Neural progenitor cell (in vitro differentiated cells): ENCODE measurements at regions not wholly inside any gene's neighbourhood (a gene's known extent, or its start where the extent isn't known, plus 50 kb on each side); places are given as distances from the start of the nearest gene placed in this dataset.

ENCODE experiments used
- EZH2 ChIP-seq: fragments of 200-600 bp; sonication (generic); IDR thresholded peaks from 2 replicates; pipeline ENCODE4 v1.6.1; 2017; ENCODE audit warnings: antibody characterized with exemption, mild to moderate bottlenecking, moderate library complexity
- EZH2phosphoT487 ChIP-seq: fragments of 200-600 bp; sonication (generic); IDR thresholded peaks from 2 replicates; pipeline ENCODE4 v1.6.1; 2017; ENCODE audit warnings: antibody characterized with exemption
- TF ChIP-seq, protein P1 (sequence below): fragments of 200-600 bp; sonication (generic); IDR thresholded peaks from 2 replicates; pipeline ENCODE4 v1.5.1; 2017; ENCODE audit warnings: antibody characterized with exemption, mild to moderate bottlenecking

DNA sequence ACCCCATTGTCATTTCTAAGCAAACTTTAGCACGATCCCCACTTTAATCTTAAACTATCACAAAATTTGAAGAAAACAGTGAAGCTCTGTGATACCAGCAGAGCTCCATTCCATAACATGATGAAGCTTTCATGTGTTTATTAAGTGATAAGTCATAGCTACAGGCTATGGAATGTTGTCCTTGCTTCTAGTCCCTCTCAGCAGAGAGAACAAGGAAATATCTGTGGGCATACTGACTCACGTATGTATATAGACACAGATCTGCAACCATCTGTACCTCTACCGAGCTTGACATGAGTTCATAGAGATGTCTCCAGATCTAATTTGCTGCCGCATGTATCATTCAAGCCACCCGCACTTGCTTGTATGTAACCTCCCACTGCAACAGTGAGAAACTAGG is 588.9 kb downstream of the ETS1 start:
- TF ChIP-seq EZH2 = no peak
- TF ChIP-seq, protein P1, sequence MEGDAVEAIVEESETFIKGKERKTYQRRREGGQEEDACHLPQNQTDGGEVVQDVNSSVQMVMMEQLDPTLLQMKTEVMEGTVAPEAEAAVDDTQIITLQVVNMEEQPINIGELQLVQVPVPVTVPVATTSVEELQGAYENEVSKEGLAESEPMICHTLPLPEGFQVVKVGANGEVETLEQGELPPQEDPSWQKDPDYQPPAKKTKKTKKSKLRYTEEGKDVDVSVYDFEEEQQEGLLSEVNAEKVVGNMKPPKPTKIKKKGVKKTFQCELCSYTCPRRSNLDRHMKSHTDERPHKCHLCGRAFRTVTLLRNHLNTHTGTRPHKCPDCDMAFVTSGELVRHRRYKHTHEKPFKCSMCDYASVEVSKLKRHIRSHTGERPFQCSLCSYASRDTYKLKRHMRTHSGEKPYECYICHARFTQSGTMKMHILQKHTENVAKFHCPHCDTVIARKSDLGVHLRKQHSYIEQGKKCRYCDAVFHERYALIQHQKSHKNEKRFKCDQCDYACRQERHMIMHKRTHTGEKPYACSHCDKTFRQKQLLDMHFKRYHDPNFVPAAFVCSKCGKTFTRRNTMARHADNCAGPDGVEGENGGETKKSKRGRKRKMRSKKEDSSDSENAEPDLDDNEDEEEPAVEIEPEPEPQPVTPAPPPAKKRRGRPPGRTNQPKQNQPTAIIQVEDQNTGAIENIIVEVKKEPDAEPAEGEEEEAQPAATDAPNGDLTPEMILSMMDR = no peak
- TF ChIP-seq EZH2phosphoT487 = no peak
